M059J (cell line): ENCODE measurements at regions not wholly inside any gene's neighbourhood (a gene's known extent, or its start where the extent isn't known, plus 50 kb on each side); places are given as distances from the start of the nearest gene placed in this dataset.
"Not testable (repeated sequence)": the region's sequence is repeated elsewhere in the genome, so short reads cannot be mapped to it uniquely, and the experiment has no call there.

ENCODE experiments used
- DNase-seq: peaks from one replicate; pipeline ENCODE4 v3.0.0-alpha.2; 2012; ENCODE audit warnings: low read depth

DNA sequence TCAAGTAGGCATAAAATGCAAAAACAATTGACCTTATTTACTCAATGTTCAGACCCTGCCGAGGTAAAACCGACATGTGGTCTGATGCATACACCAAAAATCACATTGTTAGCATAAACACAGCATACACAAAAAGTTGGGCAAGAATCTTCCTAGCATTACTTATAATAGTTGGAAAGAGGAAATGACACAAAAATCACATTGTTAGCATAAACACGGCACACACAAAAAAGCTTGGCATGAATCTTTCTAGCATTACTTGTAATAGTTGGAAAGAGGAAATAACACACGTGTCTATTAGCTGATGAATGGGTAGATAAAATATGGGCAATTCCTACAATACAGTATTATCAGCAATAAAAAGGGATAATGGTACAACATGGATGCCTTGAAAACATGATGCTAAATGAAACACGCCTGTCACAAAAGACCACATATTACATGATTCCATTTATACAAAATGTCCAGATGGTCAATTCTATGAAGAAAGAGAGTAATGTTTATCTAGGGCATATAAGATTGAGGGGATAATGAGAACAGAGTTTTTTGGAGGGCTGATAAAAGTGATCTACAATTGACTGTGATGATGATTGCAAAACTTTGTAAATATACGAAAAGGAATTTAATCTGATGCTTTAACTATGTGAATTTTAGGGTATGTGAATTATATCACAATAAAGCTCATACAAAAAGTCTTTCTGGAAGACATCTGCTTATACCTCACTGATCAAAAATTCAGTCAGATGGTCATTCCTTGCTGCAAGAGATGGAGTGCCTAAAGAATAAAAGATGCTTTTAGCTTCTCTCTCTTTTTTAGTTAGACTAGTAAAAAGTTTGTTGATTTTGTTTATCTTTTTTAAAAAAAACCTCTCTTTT is 1019.5 kb upstream of the CITED2 start:
- DNase-seq: peak; percentile 57

DNA sequence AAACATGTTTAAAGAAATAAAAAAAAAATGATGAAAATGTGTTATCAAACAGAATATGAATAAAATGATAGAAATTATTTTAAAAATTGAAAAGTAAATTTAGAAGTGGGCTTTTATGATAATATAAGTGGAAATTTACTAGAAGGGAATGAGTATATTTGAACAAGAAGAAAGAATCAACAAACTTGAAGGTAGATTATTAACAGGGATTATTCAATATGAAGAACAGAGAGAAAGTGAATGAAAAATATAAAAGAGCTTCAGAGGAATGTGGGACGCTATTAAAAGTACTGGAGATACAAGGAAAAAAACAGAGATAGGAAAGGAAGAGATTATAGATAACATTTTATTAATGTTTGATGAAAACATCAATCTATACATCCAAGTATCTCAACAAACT is 1014.4 kb upstream of the CITED2 start:
- no peak for DNase-seq

DNA sequence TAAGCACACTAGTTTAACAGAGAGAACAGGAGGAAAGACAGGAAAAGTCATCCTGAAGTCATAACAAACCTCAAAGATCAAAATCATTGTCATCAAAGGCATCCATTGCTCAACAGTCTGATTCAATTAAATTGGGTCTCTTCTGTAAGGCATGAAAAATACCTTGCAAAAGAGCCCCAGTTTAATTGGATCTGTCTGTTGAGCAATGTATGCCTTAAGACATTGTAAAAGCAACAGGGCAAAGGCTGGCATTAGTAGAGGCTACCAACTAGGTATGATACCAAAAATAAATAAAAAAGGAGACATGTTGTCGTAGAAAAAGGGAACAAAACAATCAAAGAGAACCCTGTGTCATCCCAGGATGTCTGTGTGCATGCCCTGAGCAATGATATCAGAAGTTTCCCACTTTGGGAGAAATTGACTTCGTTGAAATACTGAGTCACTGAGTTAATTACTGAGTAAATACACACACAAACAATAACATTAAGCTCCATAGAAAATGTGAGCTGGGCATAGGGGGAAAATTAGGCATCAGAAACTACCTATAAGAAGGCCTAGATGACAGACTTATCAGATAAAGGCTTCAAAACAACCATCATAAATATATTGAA is 1013.8 kb upstream of the CITED2 start:
- DNase-seq: peak; percentile 71

DNA sequence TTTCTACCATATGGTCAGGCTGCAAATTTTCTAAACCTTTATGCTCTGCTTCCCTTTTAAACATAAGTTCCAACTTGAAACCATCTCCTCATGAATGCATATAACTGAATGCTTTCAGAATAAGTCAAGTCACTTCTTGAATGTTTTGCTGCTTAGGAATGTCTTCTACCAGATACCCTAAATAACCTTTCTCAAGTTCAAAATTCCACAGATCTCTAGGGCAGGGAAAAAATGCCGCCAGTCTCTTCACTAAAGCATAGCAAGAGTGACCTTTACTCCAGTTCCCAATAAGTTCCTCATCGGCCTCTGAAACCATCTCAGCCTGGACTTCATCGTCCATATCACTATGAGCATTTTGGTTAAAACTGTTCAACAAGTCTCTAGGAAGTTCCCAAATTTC is 1011.2 kb upstream of the CITED2 start:
- DNase-seq: no peak

DNA sequence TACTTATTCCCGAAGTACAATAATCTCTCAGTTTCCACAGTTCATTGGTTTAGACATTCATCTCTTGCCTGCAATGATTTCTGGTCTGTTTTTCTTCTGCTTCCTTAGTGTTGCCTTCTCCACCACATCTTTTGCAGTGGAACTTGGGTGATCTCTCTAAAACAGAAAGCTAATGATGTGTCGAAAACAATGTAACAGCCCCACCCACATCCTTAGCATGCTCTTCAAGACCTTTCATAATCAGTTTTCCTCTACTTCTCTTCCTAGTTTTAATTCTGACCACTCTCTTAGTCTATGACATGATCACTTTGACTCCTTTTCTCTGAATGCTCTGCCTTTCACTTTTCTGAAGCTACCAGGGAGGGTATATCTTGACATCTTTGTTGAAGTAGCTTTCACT is 1007.9 kb upstream of the CITED2 start:
- DNase-seq: no peak

DNA sequence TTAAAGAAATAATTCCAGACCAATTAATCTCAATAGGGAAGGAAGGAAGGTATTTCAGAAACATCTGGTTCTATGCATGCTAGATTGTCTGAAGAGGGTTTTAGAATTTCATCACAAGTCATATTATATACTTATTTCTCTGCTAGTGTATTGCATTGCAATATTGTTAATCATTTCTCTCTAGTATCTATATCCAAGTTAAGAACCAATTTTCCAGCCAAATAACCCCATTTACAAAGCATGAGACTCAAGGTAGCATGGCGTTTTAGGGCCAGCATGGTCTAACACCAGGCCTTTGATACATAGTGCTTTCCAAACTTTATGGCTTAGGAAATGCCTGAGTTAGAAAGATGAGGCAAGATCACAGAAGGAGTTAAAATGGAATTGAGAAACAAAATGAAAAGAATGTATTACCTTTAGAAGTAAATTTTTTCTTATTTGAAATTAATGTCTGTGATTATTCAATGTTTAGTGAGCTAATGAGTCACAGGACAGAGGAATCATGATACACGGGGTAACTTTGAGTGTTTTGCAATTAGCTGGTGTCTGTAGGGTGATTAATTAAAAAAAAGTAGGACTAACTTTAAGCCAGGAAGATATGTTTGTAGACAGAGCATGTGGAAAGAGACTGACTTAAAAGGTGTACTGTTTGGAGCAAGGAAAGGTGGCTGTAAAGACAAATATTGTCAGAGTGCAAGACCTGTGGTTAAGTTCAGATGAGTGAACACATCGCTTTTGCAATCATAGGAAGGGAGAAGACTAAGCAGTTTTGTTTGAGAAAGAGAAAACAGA is 1006.2 kb upstream of the CITED2 start:
- DNase-seq: peak; percentile 49

DNA sequence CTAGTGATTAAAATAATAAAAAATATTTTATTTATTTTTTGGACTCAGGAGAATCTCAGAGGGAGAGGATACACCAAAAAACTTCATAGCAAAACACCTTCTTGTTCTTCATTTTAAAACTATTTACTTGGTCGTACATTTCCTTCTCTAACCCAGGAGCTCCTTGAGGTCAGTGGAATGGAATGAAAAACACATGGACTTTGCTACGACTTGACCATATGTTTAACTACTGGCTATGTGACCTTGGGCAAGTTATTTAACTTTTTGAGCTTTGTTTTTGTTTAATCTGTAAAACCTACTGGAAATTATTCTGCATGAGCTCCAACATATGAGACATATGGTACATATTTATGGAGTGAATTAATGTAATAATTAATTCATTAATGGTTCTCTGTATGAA is 1005.5 kb upstream of the CITED2 start:
- DNase-seq: peak; percentile 67

DNA sequence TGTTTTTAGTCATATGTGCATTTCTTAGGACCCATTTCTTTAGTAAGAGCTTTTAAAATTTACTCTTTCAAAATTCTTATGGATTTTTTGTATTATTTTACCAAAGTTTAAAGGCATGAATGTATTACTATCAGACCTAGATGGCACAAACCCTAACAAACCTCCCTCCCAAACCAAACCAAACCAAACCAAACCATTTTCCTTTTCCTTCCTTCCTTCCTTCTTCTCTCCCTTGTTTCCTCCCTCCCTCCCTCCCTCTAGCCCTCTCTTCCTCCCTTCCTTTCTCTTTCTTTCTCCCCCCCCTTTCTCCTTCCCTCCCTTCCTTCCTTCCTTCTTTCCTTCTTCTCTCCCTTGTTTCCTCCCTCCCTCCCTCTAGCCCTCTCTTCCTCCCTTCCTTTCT is 1001.8 kb upstream of the CITED2 start:
- DNase-seq: no peak

DNA sequence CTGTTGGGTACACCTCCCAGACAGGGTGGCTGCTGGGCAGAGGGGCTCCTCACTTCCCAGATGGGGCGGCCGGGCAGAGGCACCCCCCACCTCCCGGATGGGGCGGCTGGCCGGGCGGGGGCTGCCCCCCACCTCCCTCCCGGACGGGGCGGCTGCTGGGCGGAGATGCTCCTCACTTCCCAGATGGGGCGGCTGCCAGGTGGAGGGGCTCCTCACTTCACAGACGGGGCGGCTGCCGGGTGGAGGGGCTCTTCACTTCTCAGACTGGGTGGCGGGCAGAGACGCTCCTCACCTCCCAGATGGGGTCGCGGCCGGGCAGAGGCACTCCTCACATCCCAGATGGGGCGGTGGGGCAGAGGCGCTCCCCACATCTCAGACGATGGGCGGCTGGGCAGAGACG is 999.3 kb upstream of the CITED2 start:
- DNase-seq: not testable (repeated sequence)

DNA sequence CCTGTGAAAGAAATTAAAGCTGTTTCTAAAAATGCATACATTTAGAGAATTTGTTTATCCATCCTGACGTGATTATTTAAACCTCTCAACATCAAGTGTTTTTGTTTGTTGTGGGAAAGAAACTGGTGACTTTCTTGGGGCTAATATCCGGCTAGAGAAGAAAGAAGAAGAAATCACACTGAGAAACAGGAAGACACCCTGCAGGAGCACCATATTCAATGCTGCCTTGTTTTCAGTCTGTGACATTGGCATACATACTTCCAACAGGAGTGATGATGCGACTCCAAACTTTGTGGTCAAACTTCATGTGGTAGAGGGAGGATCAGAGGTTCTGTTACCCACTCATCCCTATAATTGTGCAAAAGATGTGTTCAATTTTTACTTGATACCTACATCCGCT is 997.6 kb upstream of the CITED2 start:
- DNase-seq: peak; percentile 25

DNA sequence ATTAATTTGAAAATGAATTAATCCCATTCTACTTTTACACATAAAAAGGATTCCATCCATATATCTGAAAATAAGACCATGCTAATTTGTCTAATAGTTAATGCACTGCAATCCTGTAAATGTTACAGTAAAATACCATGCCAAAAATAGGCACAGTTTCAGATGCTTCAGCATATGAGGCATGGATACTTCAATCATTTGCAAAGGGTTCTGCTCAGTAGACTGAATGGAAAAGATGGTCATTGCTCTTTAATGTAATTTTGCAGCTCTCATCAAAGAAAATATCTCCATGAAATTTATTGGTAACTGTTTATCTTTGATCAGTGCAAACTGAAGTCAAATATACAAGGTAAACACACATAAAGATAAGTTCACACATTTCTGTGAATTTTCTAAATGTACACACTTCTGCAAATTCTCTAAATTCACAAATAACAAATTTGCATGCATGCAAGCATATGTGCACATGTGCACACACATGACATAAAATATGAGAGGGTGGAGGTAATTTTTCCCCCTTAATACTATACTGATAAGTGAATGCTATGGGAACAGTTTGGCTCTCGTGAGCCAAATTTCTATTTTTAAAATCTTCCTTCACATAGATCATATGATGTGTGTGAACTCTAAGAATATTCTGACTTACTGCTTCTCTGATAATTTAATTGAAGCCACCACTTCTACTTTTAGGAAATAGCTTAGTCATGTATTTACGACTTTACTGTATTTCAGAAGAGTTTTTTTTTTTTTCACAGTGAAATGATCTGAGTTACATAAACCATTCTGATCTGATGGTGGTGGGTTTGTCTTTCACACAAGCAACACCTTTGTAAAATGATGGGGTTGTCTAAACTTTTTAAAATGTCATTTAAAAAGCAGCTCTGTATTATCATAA is 996.8 kb upstream of the CITED2 start:
- DNase-seq: peak; percentile 29

DNA sequence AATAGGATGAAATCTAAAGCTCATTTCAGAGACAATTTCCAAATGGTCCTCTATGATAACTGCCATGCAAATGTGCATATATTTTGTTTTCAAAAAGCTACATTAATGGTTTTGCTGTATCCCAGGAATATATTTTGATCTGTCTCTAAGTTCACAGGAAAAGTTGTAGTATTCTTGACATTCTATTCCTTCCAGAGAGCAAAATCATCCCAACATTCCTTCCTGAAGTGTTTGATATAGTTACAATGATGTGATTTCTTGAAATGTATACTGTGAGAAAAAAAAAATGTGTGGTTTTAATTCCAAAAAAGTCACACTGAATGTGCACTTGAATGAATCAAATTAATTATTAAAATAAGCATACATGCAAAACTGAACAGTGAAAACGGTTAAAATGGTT is 996.0 kb upstream of the CITED2 start:
- DNase-seq: no peak

DNA sequence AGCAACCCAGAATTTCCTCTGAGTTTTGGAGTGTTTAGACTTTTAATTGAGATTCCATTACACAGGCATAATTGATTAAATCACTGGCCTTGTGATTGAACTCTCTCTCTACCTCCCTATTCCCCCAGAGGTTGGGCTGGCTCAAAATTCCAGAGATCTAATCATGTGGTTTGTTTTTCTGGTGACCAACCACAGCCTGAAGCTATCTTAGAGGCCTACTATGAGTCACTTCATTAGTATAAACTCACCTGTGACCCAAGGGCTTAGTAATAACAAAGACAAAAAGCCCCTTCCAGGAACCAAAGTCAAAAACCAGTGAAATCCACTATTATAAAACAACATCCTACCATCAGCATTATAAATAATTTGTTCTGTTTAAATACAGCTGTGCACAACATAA is 992.5 kb upstream of the CITED2 start:
- DNase-seq: peak; percentile 99

DNA sequence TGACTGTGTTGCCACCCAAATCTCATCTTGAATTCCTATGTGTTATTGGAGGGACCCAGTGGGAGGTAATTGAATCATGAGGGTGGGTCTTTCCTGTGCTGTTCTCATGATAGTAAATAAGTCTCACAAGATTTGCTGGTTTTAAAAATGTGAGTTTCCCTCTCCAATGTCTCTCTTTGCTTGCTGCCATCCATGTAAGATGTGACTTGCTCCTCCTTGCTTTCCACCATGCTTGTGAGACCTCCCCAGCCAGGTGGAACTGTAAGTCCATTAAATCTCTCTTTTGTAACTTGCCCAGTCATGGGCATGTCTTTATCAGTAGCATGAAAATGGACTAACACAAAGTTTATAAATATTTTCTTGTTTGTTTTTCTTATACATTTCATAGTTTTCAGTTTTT is 990.5 kb upstream of the CITED2 start:
- DNase-seq: no peak

DNA sequence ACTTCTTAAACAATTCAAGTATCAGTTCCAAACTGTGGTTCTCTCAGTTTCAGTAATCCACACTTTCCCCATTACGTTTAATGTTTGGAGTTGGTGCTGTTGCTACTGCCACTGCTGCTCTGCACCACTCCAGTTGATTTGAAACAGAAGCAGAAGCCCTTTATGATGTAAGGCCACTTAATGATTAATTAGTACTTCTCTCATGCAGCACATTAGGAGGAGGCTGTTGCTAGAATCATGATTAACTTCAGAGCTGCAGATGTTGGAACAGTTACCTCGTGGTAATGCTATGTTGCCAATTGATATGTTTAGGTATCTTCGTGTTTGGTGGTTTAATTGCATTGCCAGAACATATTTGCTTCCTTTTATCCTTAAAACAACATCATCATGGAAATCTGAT is 986.2 kb upstream of the CITED2 start:
- DNase-seq: no peak

DNA sequence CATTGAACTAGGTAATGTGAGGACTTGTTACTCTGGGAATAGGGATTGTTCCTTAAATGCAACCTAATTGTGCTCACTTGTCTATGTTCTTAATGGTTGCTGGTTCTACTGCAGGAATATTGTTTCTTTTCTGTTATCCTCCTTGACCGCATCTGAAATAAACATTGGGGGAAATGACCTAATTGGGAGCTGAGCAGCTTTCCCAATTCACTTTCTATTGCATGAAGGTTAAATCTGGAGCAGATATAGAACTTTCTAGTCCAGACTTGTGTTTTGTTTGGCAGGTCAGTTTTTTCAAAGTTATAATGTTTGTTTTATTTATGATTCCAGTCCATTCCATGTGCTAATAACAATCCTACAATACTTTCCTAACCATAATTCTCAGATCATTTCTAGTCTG is 981.0 kb upstream of the CITED2 start:
- DNase-seq: peak; percentile 36

DNA sequence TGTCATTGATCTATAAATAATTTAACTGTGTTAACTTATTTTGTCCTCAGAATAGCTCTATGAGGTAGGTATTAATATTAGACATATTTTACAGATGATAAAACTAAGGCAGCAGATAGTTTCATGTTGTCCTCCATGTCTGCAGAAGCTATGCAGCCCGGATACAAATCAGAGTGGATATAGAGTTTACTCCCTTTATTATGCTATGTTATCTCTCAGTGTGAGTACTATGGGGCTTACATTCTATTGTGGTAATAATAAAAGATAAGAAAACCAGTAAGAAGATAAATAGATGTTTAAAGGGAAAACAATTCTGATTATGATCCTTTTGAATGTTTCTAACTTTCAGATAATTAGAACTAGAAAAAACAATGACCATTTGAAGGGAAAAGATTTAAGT is 979.8 kb upstream of the CITED2 start:
- DNase-seq: no peak

DNA sequence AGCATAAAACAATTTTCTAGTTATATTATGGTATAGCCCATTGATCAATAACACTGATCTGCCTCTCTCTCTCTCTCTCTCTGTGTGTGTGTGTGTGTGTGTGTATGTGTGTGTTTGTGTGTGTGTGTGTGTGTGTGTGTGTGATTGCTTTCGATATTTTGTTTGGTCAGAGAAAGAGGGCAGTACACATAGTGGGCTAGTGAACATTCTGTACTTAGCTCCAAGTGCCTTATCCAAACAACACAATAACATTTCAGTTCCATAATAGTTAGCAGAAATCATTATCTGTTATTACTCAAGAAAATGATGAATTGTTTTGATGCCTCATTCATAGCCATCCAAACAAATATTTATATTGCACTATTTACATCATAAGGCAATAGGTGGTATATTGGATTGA is 979.1 kb upstream of the CITED2 start:
- no peak for DNase-seq

DNA sequence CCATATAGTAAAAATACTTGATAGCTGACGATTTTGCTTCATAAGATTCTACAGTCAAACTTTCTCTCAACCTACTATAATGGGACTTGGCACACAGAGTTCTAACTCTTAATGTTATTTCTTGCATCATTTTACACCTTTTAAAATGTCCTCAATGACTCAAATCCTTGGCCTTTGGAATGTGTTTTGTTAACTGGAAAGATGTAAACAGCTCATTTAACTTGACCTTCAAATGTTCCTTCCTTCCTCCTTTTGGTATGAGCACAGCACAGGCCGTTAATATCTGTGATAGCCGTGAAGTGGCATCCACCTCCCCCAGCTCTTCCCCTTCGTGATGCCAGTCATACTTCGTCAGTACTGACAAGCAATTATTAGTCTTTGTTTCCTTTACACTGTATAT is 972.0 kb upstream of the CITED2 start:
- peak; percentile 89 for DNase-seq

DNA sequence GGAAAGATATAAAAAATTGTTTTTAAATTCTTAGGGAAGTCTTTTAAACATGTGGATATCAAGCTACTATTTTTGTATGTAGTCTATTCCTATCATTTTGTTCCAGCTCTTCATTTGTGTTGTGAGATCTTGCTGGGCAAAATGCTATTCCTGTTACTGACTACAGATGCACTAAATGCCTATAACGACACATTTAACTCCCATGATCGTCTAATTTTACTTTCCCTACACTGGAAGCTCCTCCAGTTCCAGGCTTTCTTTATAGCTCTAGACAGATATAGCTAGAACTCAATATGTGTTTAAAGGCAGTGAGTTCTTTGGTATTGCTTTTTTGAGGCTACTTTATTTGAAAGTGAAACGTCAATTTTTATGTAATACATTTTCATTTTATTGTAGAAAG is 971.5 kb upstream of the CITED2 start:
- DNase-seq: peak; percentile 14

DNA sequence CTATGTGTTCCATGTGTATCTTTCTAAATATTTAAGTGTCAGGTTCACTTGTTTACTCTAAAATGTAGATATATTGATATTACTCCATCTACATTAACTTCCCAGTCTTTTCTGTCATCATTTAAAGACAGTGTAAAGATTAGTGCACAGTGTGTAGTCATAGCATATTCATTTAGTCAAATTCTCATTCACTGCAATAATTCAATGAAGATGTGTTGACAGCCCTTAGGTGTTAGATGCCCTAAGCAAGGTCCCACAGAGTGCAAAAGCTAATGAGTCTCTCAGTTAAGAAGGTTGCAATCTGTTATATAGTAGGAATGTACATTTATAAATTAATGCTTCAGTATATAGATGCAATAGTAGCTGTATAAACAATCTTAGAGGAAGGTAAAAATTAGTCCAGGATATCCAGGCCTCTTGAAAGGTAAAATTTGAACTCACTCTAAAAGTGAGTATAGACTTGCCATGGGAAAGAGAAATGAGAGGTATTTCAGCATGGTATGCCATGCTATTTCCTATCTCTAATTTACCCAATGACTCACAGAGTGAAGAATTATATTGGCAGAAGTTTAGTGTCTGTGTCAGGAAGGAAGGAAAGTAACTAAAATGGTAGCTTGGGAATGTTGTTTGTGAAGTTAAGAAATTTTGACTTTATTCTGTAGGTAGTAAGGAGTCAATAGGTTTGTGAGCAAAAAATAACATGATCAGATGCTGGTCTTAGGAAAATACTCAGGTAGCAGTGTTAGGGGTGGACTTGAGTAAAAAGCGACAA is 969.9 kb upstream of the CITED2 start:
- peak; percentile 85 for DNase-seq
